Fibroblast of pulmonary artery (primary cell): ENCODE measurements at regions not wholly inside any gene's neighbourhood (a gene's known extent, or its start where the extent isn't known, plus 50 kb on each side); places are given as distances from the start of the nearest gene placed in this dataset.

Experiments
- DNase-seq: peaks from one replicate; pipeline ENCODE4 v3.0.0-alpha.2; 2010; ENCODE audit warnings: low read depth
- H3K4me3 ChIP-seq: replicated peaks from 2 replicates; pipeline ENCODE4 v1.5.1; 2011; ENCODE audit warnings: low read depth, mild to moderate bottlenecking, control low read depth, low read length, moderate library complexity
- CTCF ChIP-seq: IDR thresholded peaks from 2 replicates; pipeline ENCODE4 v1.5.1; 2011; ENCODE audit warnings: mild to moderate bottlenecking, control low read depth, low read length, inconsistent platforms; ENCODE audit errors: missing control alignments

GRCh38 chr5:39948867-39949468, 524.2 kb upstream of the DAB2 start:
- peak; percentile 82 for DNase-seq
- TF ChIP-seq CTCF: peak; percentile 70
- no peak overlapping the region for H3K4me3 ChIP-seq

GRCh38 chr5:39948341-39948740, 523.6 kb upstream of the DAB2 start:
- DNase-seq: no peak
- no peak overlapping the region for H3K4me3 ChIP-seq
- no peak for TF ChIP-seq CTCF

- TF ChIP-seq CTCF: no peak
- no peak overlapping the region for H3K4me3 ChIP-seq
- DNase-seq: peak; percentile 28
These were observed 522.9 kb upstream of the DAB2 start for GRCh38 chr5:39947657-39948056.

- DNase-seq: no peak
- no peak for TF ChIP-seq CTCF
- no peak overlapping the region for H3K4me3 ChIP-seq
These were observed 521.7 kb upstream of the DAB2 start for GRCh38 chr5:39946356-39947045.

GRCh38 chr5:39945870-39946269, 521.1 kb upstream of the DAB2 start:
- no peak for TF ChIP-seq CTCF
- no peak for DNase-seq
- no peak overlapping the region for H3K4me3 ChIP-seq

- TF ChIP-seq CTCF: no peak
- peak; percentile 25 for DNase-seq
- H3K4me3 ChIP-seq: no peak overlapping the region
These were observed 519.0 kb upstream of the DAB2 start for GRCh38 chr5:39943811-39944210.

- H3K4me3 ChIP-seq: no peak overlapping the region
- no peak for TF ChIP-seq CTCF
- DNase-seq: no peak
These were observed 517.8 kb upstream of the DAB2 start for GRCh38 chr5:39942606-39943005.
